Pons (tissue), 1 donor: ENCODE measurements at regions not wholly inside any gene's neighbourhood (a gene's known extent, or its start where the extent isn't known, plus 50 kb on each side); places are given as distances from the start of the nearest gene placed in this dataset.

Experiments
- DNase-seq: peaks from one replicate; pipeline ENCODE4 v3.0.0-alpha.2; 2016; ENCODE audit warnings: low spot score

DNA sequence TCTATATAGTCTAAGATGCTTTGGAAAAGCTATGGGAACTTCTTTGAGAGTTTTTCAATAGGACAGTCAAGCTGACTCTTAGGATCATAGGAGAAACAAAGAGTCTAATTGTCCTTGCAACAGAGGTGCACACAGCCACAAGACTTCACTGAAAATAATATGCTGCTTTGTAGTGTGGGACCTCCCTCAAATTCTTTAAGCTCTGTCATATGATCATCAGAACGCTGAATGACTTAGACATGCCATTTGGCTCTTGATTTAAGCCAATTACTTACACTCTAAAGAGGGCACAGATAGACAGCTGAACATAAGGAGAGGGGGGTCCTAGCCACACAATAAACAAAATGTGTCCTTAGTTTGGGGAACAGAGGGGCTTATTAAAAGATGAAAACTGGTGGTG lies 818.7 kb upstream of the GJE1 start:
- DNase-seq: peak; percentile 40

DNA sequence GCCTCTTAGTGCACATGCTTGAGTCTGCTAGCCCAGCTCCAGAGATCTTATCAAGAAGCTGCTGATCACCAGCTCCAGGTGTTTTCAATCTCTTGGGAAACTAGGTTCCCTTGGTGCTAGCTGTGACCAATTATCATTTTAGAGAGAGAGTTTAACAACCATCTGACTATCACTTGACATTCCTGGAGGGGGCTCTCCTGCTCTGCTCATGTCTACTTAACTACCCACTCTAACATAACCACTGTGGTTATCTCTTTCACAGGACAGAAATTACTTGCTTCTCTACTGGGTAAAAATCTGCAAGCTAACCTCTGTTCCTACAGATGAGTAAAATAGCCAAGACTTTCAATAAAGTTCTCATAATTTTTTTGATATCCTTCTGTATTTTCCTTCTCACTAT lies 823.4 kb upstream of the GJE1 start:
- no peak for DNase-seq

- no peak for DNase-seq
These were observed 825.3 kb upstream of the GJE1 start for GRCh38 chr6:141307309-141307998.

DNA sequence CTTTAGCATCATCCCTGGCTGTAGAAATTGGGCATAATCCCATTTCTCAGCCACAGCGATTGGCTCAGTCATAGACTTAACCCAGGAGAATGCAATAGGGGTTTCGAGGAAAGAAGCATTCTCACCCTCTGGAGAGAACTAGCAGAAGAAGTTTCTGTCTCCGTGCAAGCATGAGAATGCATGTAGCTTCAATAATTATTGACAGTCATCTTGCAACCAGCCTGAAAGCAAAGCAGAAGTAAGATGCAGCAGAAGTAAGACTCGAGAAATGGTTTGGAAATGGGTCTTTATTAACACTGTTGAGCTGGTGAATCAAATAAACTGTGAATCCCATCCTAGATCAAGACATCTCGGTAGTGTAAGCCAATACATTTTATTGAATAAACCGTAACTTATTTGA lies 828.8 kb upstream of the GJE1 start:
- DNase-seq: no peak

DNA sequence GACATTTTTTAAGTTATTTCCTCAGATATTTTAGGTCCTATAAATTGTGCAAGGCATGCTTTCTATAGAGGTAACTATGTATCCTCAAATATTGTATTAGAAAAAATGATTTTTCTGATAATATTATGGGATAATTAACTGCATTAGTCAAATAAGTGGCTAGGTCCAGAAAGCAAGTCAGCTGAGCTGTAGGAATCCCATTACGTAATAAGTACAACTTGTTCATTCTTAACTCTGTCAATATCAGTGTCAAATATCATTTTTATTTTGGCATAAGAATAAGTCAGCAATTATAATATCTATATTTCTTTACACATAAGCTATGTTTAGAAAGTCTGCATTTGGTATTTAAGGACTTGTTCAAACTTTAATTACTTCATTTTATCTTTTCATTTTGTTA lies 830.9 kb upstream of the GJE1 start:
- no peak for DNase-seq

DNA sequence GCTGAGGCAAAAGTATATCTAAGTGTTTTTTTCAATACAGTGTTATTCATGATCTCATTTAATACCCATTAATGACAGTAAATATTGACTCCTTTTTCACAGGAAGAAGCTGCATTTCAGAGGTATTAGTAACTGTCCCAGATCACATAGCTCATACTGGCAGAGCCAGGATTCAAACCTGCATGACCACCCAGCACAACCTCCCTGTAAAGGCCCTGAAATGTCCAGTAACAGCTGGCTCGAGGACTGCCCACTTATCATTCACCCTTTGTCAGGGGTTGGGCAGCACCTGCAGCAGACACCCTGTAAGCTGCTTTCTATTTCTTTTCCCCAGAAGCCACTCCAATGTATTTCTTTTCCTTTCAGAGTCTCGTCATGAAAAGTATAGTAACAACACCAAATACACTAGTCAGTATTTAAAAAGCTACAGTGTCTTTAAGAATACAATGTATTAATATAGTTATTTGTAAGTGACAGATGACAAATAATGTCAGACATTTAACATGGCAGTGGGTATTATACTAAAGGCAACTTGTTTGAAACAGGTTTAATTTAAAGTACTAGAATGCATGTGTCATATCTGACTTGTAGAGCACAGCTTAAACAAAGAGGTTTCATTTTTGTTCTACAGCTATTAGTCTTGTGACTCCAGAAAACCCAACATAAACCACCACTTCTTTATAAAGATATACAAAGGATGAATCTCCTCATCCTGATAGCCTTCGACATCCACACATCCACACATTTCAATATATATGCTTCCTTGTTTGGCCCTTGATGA lies 841.6 kb upstream of the GJE1 start:
- no peak for DNase-seq

GRCh38 chr6:141288947-141289346 lies 843.8 kb upstream of the GJE1 start:
- no peak for DNase-seq

GRCh38 chr6:141282263-141282662 lies 850.5 kb upstream of the GJE1 start:
- no peak for DNase-seq

DNA sequence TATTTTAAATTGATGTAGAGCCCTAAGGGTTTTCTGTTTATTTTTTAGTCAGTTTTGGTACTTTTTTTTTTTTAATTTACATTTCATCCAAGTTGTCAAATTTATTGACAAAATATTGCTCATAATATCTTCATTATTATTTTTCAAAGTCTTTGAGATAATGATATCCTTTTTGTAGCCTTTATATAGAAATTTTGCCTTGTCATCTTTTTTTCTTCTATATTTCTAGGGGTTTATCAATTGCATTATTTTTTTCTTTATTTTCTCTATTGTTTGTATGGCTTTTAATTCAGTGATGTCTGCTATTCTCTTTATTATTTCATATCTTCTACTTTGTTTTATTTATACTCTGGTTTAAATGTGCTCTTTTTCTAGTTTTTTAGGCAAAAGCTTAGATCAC lies 863.0 kb upstream of the GJE1 start:
- DNase-seq: no peak

DNA sequence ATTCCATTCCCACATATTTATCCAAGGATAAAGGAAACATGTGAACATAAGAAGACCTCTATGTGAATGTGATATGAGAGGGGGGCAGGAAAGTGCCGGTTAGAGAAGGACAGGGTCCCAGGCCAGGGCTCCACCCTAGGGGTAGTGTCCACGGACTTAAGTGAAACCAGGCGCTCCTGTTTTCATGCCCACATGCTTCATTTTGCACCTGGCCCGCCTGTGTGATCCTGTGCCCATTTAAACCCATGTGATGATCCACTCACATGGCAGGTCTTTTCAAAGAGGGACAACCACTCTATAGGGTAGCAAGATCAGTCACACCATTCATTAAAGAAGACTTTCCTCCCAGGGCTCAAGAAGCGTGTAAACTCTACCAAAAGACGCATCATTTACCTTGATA lies 865.3 kb upstream of the GJE1 start:
- DNase-seq: no peak

DNA sequence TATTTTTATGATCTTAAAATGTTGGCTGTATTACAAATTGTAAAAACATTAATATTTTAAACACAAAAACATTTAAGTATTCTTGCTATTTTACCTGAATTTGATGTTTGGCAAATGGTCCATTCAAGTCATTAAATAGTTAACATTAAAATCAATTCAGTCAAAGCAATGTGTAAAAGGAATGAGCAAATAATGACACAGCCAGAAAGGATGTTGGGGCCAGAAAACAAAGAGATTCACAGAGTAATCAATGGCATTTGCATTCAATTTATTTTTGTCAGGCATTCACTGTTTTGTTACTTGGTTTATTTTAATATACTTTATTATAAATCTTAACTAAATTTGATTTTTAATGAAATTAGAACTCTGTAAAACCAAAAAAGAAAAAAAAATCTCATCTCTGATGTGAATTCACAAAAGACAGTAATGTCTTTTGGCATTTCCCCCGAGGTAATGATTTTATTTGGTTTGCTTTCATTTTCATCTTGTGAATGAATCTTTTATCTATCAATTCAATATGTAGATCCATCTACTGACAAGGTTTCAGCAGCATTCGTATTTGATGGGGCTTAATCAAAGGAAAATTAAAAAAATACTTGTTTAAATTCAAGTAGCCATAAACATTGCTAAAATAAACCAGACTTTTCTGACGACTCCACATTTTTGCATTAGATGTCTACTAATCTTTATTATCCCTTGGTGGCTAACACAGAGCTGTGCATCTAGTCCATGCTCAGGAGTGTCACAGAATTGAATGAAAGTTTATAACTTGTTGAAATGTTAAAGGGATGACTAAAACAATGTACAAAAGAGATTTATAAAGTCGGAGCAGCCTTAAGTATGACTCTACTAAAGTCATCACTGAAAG lies 866.7 kb upstream of the GJE1 start:
- DNase-seq: peak; percentile 9

DNA sequence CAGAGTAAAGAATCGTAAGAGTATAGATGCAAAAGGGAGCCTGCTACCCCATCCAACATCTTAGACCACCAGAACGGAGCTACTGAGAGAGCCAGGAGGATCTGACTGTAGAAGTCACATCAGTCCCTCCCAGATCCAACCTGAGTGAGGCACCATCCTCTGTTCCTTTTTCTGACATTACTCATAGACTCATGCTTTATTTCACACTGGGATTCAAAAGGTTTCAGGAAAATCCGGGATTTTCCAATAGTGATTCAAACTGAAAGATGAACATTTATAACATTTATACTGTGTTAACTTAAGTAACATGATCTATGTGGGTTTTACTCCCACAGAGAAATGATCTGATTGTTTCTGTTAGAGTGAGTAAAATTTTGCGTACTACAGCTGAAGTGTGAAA lies 868.6 kb upstream of the GJE1 start:
- DNase-seq: no peak

- no peak for DNase-seq
These were observed 871.1 kb upstream of the GJE1 start for GRCh38 chr6:141261672-141262060.

GRCh38 chr6:141261016-141261671 lies 871.6 kb upstream of the GJE1 start:
- DNase-seq: no peak

DNA sequence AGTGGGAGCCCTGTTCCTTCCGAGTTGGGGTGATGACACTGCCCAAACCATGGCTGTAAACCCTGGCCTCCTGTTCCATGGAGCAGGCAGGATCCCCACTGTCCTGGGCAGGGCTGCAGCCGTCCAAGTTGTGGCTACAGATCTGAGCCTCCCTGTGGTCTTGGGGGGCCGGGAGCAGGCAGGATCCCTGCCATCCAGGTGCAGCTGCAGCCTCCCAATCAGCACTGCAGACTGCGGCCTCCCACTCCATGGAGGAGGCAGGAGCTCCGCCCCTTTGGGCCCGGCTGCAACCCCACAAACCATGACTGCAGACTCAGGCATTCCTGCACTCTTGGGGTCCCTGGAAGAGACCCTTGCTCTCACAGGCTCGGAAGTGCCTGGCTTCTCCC lies 872.1 kb upstream of the GJE1 start:
- DNase-seq: no peak

DNA sequence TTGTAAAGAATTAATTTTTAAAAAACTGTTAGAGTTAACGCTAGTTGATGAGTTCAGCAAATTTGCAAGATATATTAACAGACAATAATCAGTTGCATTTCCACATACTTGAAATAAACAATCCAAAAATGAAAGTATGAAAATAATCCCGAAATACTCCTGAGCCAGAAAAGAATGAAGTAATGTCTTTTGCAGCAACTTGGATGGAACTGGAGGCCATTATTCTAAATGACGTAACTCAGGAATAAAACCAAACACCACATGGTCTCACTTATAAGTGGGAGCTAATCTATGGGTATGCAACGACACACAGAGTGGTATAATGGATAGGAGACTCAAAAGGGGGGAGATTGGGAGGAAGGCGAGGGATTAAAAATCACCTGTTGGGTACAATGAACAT lies 872.9 kb upstream of the GJE1 start:
- DNase-seq: no peak

GRCh38 chr6:141259091-141259490 lies 873.6 kb upstream of the GJE1 start:
- no peak for DNase-seq

DNA sequence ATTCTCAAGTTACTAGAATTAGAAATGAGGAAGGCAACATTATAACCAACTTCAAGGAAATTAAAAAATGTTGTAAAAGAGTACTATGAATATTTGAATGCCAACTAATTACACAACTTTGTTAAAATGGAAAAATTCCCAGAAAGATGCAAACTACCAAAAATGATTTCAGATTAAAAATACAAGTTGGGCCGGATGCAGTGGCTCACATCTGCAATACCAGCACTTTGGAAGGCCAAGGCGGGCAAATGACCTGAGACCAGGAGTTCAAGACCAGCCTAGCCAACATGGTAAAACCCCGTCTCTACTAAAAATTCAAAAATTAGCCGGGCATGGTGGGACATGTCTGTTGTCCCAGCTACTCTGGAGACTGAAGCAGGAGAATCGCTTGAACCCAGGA lies 874.2 kb upstream of the GJE1 start:
- DNase-seq: no peak

DNA sequence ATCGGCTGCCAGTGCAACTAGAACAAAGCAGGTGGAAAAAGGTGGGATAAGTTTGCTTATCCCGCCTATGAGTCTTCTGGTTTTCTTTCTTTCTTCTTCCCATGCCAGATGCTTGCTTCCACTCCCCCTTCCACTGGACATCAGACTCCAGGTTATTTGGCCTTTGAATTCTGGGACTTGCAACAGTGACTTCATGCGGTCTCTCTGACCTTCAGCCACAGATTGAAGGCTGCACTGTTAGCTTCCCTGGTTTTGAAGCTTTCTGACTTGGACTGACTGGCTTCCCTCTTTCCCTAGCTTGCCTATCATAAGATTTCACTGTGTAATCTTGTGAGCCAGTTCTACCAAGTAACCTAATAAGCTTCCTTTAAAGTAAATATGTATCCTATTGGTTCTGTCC lies 878.4 kb upstream of the GJE1 start:
- DNase-seq: no peak

GRCh38 chr6:141252828-141253608 lies 879.7 kb upstream of the GJE1 start:
- no peak for DNase-seq

- no peak for DNase-seq
These were observed 881.4 kb upstream of the GJE1 start for GRCh38 chr6:141251286-141251685.
